Activated T-cell treated with anti-CD3 and anti-CD28 coated beads for 24 hours (primary cell): ENCODE measurements at regions not wholly inside any gene's neighbourhood (a gene's known extent, or its start where the extent isn't known, plus 50 kb on each side); places are given as distances from the start of the nearest gene placed in this dataset.

Experiments
- DNase-seq: peaks from one replicate; pipeline ENCODE4 v3.0.0-alpha.2; 2020; ENCODE audit warnings: low read depth

GRCh38 chr18:46379323-46379950, 275.3 kb downstream of the HAUS1 start:
- DNase-seq = no peak

GRCh38 chr18:46385124-46385523, 271.9 kb downstream of the LOXHD1 start:
- no peak for DNase-seq

- no peak for DNase-seq
These were observed 270.2 kb downstream of the LOXHD1 start for GRCh38 chr18:46386788-46387187.

- DNase-seq = no peak
These were observed 269.4 kb downstream of the LOXHD1 start for GRCh38 chr18:46387441-46388131.

- no peak for DNase-seq
These were observed 268.7 kb downstream of the LOXHD1 start for GRCh38 chr18:46388286-46388685.

GRCh38 chr18:46392576-46392975, 264.4 kb downstream of the LOXHD1 start:
- DNase-seq = no peak

- no peak for DNase-seq
These were observed 263.8 kb downstream of the LOXHD1 start for GRCh38 chr18:46393230-46393629.

- DNase-seq = no peak
These were observed 263.1 kb downstream of the LOXHD1 start for GRCh38 chr18:46393961-46394360.

GRCh38 chr18:46395795-46396194, 261.2 kb downstream of the LOXHD1 start:
- no peak for DNase-seq

- DNase-seq = no peak
These were observed 259.8 kb downstream of the LOXHD1 start for GRCh38 chr18:46397174-46397573.

GRCh38 chr18:46398005-46398404, 259.0 kb downstream of the LOXHD1 start:
- no peak for DNase-seq

GRCh38 chr18:46398625-46399024, 258.4 kb downstream of the LOXHD1 start:
- no peak for DNase-seq

- DNase-seq = no peak
These were observed 257.7 kb downstream of the LOXHD1 start for GRCh38 chr18:46399303-46399702.

- no peak for DNase-seq
These were observed 256.6 kb downstream of the LOXHD1 start for GRCh38 chr18:46400449-46400848.

GRCh38 chr18:46401486-46402070, 255.4 kb downstream of the LOXHD1 start:
- DNase-seq = no peak

GRCh38 chr18:46402396-46402795, 254.6 kb downstream of the LOXHD1 start:
- no peak for DNase-seq

GRCh38 chr18:46402945-46403344, 254.1 kb downstream of the LOXHD1 start:
- DNase-seq = no peak

- no peak for DNase-seq
These were observed 251.0 kb downstream of the LOXHD1 start for GRCh38 chr18:46405832-46406538.

- DNase-seq = no peak
These were observed 250.5 kb downstream of the LOXHD1 start for GRCh38 chr18:46406539-46406932.

GRCh38 chr18:46407486-46408166, 249.4 kb downstream of the LOXHD1 start:
- no peak for DNase-seq

- no peak for DNase-seq
These were observed 248.6 kb downstream of the LOXHD1 start for GRCh38 chr18:46408334-46408987.
